ENCODE measurements at regions not wholly inside any gene's neighbourhood (a gene's known extent, or its start where the extent isn't known, plus 50 kb on each side); places are given as distances from the start of the nearest gene placed in this dataset.

DNA sequence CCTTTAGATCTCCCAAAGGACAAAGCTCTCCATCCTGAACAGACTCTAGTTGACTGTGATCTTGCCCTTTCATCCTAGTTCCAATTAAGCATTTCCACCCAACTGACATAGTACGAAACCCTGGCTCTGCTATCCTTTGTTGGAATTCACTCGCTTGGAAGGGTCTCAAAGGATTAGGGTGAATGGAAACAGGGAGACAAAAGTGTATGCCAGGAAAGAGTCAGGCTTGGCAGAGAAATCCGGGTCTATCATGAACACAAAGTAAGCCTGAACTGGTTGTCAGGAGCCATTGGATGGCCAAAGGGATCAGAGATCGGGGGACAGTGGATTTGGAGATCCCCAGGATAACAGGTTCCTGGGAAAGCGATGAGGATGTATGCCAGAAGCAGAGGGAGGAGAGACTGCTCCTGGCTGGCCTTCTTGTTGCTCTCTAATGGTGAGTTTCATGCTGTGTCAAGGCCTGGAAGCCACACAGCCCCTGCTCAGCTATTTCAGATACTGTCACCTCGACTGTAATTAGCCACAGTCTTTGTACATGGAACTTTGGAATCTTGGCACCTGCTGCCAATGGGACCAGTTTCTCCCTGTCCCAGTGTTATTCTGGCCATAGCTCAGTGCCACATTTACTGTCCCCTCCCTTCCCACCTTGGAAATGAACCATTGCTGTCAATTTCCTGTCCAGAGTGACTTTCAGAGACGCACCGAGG, 1168.7 kb upstream of the AUTS2 start:
- TF ChIP-seq, protein P1, sequence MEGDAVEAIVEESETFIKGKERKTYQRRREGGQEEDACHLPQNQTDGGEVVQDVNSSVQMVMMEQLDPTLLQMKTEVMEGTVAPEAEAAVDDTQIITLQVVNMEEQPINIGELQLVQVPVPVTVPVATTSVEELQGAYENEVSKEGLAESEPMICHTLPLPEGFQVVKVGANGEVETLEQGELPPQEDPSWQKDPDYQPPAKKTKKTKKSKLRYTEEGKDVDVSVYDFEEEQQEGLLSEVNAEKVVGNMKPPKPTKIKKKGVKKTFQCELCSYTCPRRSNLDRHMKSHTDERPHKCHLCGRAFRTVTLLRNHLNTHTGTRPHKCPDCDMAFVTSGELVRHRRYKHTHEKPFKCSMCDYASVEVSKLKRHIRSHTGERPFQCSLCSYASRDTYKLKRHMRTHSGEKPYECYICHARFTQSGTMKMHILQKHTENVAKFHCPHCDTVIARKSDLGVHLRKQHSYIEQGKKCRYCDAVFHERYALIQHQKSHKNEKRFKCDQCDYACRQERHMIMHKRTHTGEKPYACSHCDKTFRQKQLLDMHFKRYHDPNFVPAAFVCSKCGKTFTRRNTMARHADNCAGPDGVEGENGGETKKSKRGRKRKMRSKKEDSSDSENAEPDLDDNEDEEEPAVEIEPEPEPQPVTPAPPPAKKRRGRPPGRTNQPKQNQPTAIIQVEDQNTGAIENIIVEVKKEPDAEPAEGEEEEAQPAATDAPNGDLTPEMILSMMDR (conservative IDR thresholded peaks at IDR 0.05 in 1 of 2, IDR thresholded peaks at IDR 0.05 in 1 of 2; ENCODE audit: low read depth in 1 of 2, low read length in 2 of 2): no peak
- no peak for TF ChIP-seq EZH2 (IDR thresholded peaks at IDR 0.05; ENCODE audit: low read length, missing control alignments)

Data from fibroblast of lung (primary cell).